NT2/D1 (cell line): ENCODE measurements at regions not wholly inside any gene's neighbourhood (a gene's known extent, or its start where the extent isn't known, plus 50 kb on each side); places are given as distances from the start of the nearest gene placed in this dataset.

Source experiments
- DNase-seq: peaks from one replicate; pipeline ENCODE4 v3.0.0-alpha.2; 2011; ENCODE audit warnings: low read depth, low spot score
- H3K27me3 ChIP-seq: 2 replicates; pipeline ENCODE4 v1.6.0; 2011; ENCODE audit warnings: mild to moderate bottlenecking; ENCODE audit not compliant: insufficient read length, insufficient read depth
- H3K36me3 ChIP-seq: 2 replicates; pipeline ENCODE4 v1.6.1; 2011; ENCODE audit warnings: mild to moderate bottlenecking, low read length, mixed read lengths; ENCODE audit not compliant: insufficient read depth, insufficient read length
- H3K4me1 ChIP-seq: 2 replicates; pipeline ENCODE4 v1.5.1; 2011; ENCODE audit not compliant: insufficient read depth, insufficient read length
- H3K4me3 ChIP-seq: 2 replicates; pipeline ENCODE4 v1.5.1; 2011; ENCODE audit warnings: low read depth; ENCODE audit not compliant: insufficient read length
- H3K9ac ChIP-seq: 2 replicates; pipeline ENCODE4 v1.6.0; 2011; ENCODE audit warnings: low read depth; ENCODE audit not compliant: insufficient read length
- H3K9me3 ChIP-seq: 2 replicates; pipeline ENCODE4 v1.5.1; 2011; ENCODE audit warnings: mild to moderate bottlenecking, low read length; ENCODE audit not compliant: insufficient read depth
- SUZ12 ChIP-seq: IDR thresholded peaks from 2 replicates; pipeline ENCODE4 v1.6.1; 2011; ENCODE audit not compliant: insufficient read length, insufficient read depth; ENCODE audit errors: extremely low read depth
- YY1 ChIP-seq: IDR thresholded peaks from 2 replicates; pipeline ENCODE4 v1.6.1; 2011; ENCODE audit not compliant: insufficient read length, insufficient read depth
- ZNF274 ChIP-seq: IDR thresholded peaks from 2 replicates; pipeline ENCODE4 v1.6.1; 2011; ENCODE audit warnings: mild to moderate bottlenecking, low read depth, low read length

- Histone ChIP-seq H3K4me3 (no peak overlapping the region), H3K4me1 (no peaks in the 10 kb centered on the region)
- DNase-seq = no peak
These were observed 63.2 kb upstream of the TNIP3 start for GRCh38 chr4:121227341-121227792.

GRCh38 chr4:121226362-121226761 is 62.2 kb upstream of the TNIP3 start:
- no peak overlapping the region for H3K9ac ChIP-seq
- no peaks in the 10 kb centered on the region for H3K9me3 ChIP-seq
- no peaks in the 10 kb centered on the region for H3K4me1 ChIP-seq
- DNase-seq = no peak
- TF ChIP-seq SUZ12 (no peak), YY1 (no peak), ZNF274 (no peak)
- no peak overlapping the region for H3K4me3 ChIP-seq
- H3K36me3 ChIP-seq = no peaks in the 10 kb centered on the region
- H3K27me3 ChIP-seq = no peaks in the 10 kb centered on the region

More at GRCh38 chr4:121227341-121227792, 63.2 kb upstream of the TNIP3 start:
- Histone ChIP-seq H3K27me3 (no peaks in the 10 kb centered on the region), H3K36me3 (no peaks in the 10 kb centered on the region), H3K9ac (no peak overlapping the region), H3K9me3 (no peaks in the 10 kb centered on the region)
- TF ChIP-seq SUZ12 = no peak
- TF ChIP-seq YY1 = no peak
- TF ChIP-seq ZNF274 = no peak

- TF ChIP-seq SUZ12 (no peak), YY1 (no peak), ZNF274 (no peak)
- DNase-seq = no peak
- H3K27me3 ChIP-seq = no peaks in the 10 kb centered on the region
- H3K4me3 ChIP-seq = no peak overlapping the region
- H3K36me3 ChIP-seq = no peaks in the 10 kb centered on the region
- H3K9me3 ChIP-seq = no peaks in the 10 kb centered on the region
- no peak overlapping the region for H3K9ac ChIP-seq
- H3K4me1 ChIP-seq = no peaks in the 10 kb centered on the region
These were observed 57.5 kb upstream of the TNIP3 start for GRCh38 chr4:121221608-121222007.

GRCh38 chr4:121221201-121221600 is 57.1 kb upstream of the TNIP3 start:
- DNase-seq = no peak
- no peaks in the 10 kb centered on the region for H3K36me3 ChIP-seq
- H3K4me1 ChIP-seq = no peaks in the 10 kb centered on the region
- H3K27me3 ChIP-seq = no peaks in the 10 kb centered on the region
- no peak overlapping the region for H3K4me3 ChIP-seq
- TF ChIP-seq ZNF274 = no peak
- TF ChIP-seq YY1 = no peak
- TF ChIP-seq SUZ12 = no peak
- no peaks in the 10 kb centered on the region for H3K9me3 ChIP-seq
- no peak overlapping the region for H3K9ac ChIP-seq

- no peaks in the 10 kb centered on the region for H3K27me3 ChIP-seq
- TF ChIP-seq YY1 (no peak), SUZ12 (no peak), ZNF274 (no peak)
These were observed 56.6 kb upstream of the TNIP3 start for GRCh38 chr4:121220698-121221097.

GRCh38 chr4:121219227-121219626 is 55.1 kb upstream of the TNIP3 start:
- Histone ChIP-seq H3K4me1 (no peaks in the 10 kb centered on the region), H3K27me3 (no peaks in the 10 kb centered on the region), H3K4me3 (no peak overlapping the region), H3K9me3 (no peaks in the 10 kb centered on the region), H3K9ac (no peak overlapping the region), H3K36me3 (no peaks in the 10 kb centered on the region)
- TF ChIP-seq SUZ12 = no peak
- TF ChIP-seq YY1 = no peak
- TF ChIP-seq ZNF274 = no peak
- no peak for DNase-seq

More at GRCh38 chr4:121220698-121221097, 56.6 kb upstream of the TNIP3 start:
- Histone ChIP-seq H3K9ac (no peak overlapping the region), H3K4me1 (no peaks in the 10 kb centered on the region), H3K4me3 (no peak overlapping the region), H3K36me3 (no peaks in the 10 kb centered on the region), H3K9me3 (no peaks in the 10 kb centered on the region)
- DNase-seq = no peak

- H3K9ac ChIP-seq = no peak overlapping the region
- no peaks in the 10 kb centered on the region for H3K9me3 ChIP-seq
- no peak for TF ChIP-seq YY1
- TF ChIP-seq SUZ12 = no peak
- no peak for TF ChIP-seq ZNF274
- H3K4me3 ChIP-seq = no peak overlapping the region
- H3K4me1 ChIP-seq = no peaks in the 10 kb centered on the region
- H3K27me3 ChIP-seq = no peaks in the 10 kb centered on the region
- H3K36me3 ChIP-seq = no peaks in the 10 kb centered on the region
- no peak for DNase-seq
These were observed 53.2 kb upstream of the TNIP3 start for GRCh38 chr4:121217351-121217750.

GRCh38 chr4:121216461-121216860 is 52.3 kb upstream of the TNIP3 start:
- Histone ChIP-seq H3K36me3 (no peaks in the 10 kb centered on the region), H3K4me1 (no peaks in the 10 kb centered on the region), H3K27me3 (no peaks in the 10 kb centered on the region), H3K4me3 (no peak overlapping the region), H3K9ac (no peak overlapping the region), H3K9me3 (no peaks in the 10 kb centered on the region)
- no peak for DNase-seq
- TF ChIP-seq YY1 (no peak), SUZ12 (no peak), ZNF274 (no peak)
